Subcutaneous abdominal adipose tissue (tissue), 5 donors: ENCODE measurements at regions not wholly inside any gene's neighbourhood (a gene's known extent, or its start where the extent isn't known, plus 50 kb on each side); places are given as distances from the start of the nearest gene placed in this dataset.

Experiments used
- H3K27ac ChIP-seq: one replicate; pipeline ENCODE4 v1.7.0; 2013; ENCODE audit warnings: low read depth, mild to moderate bottlenecking, inconsistent platforms, low read length, moderate library complexity
- H3K27me3 ChIP-seq, 5 donors: one replicate each; pipeline ENCODE4 v1.7.0; 2013; ENCODE audit warnings: low read length in 5 of 5, inconsistent platforms in 1 of 5; ENCODE audit not compliant: control insufficient read depth in 5 of 5, insufficient read depth in 4 of 5
- H3K36me3 ChIP-seq, 5 donors: one replicate each; pipeline ENCODE4 v1.7.0; 2013; ENCODE audit warnings: low read length in 5 of 5; ENCODE audit not compliant: control insufficient read depth in 5 of 5, insufficient read depth in 5 of 5
- H3K4me1 ChIP-seq, 5 donors: one replicate each; pipeline ENCODE4 v1.7.0; 2013; ENCODE audit warnings: low read length in 5 of 5, mild to moderate bottlenecking in 3 of 5, moderate library complexity in 1 of 5; ENCODE audit not compliant: control insufficient read depth in 5 of 5, insufficient read depth in 5 of 5
- H3K4me3 ChIP-seq, 5 donors: one replicate each; pipeline ENCODE4 v1.7.0; 2013; ENCODE audit warnings: low read length in 5 of 5, low read depth in 1 of 5
- H3K9ac ChIP-seq, 5 donors: one replicate each; pipeline ENCODE4 v1.7.0; 2013; ENCODE audit warnings: low read length in 5 of 5, mild to moderate bottlenecking in 4 of 5, moderate library complexity in 3 of 5
- H3K9me3 ChIP-seq, 5 donors: one replicate each; pipeline ENCODE4 v1.7.0; 2013; ENCODE audit warnings: low read length in 5 of 5; ENCODE audit not compliant: control insufficient read depth in 5 of 5
- donor health status: healthy.
- donor health status: healthy.
- donor health status: healthy.
- donor health status: healthy.
- donor health status: healthy.

DNA sequence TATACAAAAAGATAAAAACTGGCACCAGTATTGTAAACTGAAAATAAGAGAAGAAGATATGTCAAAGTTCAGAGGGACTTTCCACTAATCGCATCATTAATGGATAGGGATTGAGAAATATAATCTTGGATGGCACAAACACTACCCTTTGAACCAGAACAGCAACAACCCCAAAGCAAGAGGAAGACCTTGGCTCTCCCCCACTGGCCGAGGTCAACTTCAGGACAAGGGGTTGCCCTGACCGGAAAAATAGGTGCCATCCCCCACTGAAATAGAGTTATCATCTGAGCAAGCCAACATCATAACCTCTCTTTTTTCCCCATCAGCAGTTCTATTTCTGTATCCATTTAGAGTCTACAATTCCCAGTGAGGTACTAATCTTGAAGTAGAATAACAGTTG is 72.4 kb upstream of the PCED1B start:
- Histone ChIP-seq H3K4me1 (peaks cover 0 to 4% (median 0%) of the 10 kb centered on the region in 5 donors), H3K9ac (no peak overlapping the region), H3K9me3 (peaks cover 0 to 2% (median 0%) of the 10 kb centered on the region in 5 donors), H3K27ac (no peak overlapping the region), H3K27me3 (no peaks in the 10 kb centered on the region), H3K4me3 (no peak overlapping the region), H3K36me3 (no peaks in the 10 kb centered on the region)

DNA sequence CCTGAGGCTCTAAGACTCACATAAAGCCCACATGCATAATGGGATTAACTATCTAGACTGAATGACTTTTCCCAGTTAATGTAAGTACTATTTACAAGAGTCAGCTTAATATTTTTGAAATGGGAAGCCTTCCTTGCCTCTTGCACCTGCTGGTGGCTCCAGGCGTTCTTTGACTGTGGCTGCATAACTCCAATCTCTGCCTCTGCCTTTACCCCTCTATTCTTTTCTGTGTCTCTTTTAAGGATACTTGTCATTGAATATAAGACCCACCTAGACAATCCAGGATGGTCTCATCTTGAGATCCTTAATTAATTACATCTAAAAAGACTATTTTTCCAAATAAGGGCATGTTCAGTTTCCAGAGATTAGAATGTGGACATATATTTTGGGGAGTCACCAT is 66.9 kb upstream of the PCED1B start:
- H3K9ac ChIP-seq, result no peak overlapping the region
- no peaks in the 10 kb centered on the region for H3K27me3 ChIP-seq
- no peak overlapping the region for H3K4me3 ChIP-seq
- no peaks in the 10 kb centered on the region for H3K36me3 ChIP-seq
- no peak overlapping the region for H3K27ac ChIP-seq
- H3K9me3 ChIP-seq, result peaks cover 0 to 2% (median 0%) of the 10 kb centered on the region in 5 donors
- H3K4me1 ChIP-seq, result no peaks in the 10 kb centered on the region

DNA sequence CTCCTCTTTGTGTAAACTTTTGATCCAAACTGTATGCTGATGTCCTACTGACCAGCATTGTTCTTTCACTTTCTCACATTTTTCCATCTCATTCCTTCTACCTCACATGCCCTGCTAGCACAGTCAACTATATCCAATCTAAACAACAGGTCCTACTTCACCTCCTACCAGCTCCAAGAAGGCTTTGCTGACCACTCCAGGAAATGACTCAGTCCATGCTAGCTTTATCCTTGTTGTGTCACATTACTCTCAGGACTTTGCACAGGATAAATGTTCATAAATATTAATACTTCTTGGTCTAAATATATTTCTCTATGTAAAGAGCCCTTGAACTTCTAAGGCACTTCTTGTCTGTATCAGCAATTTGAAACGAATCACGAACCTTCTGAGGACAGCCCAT is 64.9 kb upstream of the PCED1B start:
- Histone ChIP-seq H3K4me1 (no peaks in the 10 kb centered on the region), H3K9me3 (peaks cover 0 to 2% (median 0%) of the 10 kb centered on the region in 5 donors), H3K27ac (no peak overlapping the region), H3K9ac (no peak overlapping the region), H3K36me3 (no peaks in the 10 kb centered on the region), H3K4me3 (no peak overlapping the region), H3K27me3 (peaks cover 0 to 5% (median 0%) of the 10 kb centered on the region in 5 donors)

DNA sequence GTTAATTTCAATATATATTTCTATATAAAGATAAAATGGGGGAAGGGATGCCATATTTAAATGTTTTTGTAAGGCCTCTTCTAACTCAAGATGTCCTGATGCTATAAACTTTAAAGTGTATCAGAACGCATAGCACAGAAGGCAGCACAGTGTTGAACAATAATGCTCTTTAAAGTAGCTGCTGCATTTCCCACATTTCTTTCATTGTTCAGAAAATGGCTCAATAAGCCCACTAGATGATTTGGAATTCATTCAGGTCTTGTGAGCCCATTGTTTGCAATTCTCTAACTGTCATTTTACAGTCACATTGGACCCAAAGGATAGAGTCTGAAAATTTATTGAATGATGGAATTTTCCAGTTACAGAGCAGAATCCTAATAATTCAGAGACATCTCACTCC is 64.0 kb upstream of the PCED1B start:
- Histone ChIP-seq H3K27me3 (peaks cover 0 to 5% (median 0%) of the 10 kb centered on the region in 5 donors), H3K9me3 (peaks cover 0 to 2% (median 0%) of the 10 kb centered on the region in 5 donors), H3K4me3 (no peak overlapping the region), H3K9ac (no peak overlapping the region), H3K4me1 (no peaks in the 10 kb centered on the region), H3K27ac (no peak overlapping the region), H3K36me3 (no peaks in the 10 kb centered on the region)

DNA sequence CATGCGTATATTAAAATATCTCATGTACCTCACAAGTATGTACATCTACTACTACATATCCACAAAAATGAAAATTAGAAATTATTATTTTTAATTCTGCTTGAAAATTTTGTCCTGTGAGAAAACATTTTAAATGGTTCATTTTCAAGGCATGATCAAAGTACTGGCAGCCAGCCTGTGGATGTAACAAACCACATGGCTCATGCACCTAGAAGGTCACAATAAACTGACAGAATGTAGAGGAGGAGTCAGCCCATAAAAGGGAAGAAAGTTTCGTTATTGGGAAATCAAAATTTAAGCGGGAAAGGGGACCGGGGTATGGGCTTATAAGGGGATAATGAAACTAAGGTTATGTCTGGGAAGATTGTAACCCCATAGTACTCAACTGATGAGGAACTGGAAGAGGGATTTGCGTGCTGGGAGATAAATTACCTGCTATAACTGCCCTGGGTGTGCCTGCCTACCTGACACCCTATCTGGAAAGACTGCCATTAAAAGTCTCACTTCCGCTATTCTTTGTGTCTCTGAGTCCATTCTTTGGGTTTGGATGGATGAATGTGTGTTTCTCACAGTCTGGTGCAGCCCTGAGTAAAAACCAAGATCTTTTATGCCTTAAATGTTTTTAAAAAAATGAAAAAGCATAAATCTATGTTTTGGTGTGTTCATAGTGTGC is 62.2 kb upstream of the PCED1B start:
- Histone ChIP-seq H3K27ac (no peak overlapping the region), H3K4me1 (no peaks in the 10 kb centered on the region), H3K27me3 (peaks cover 0 to 5% (median 0%) of the 10 kb centered on the region in 5 donors), H3K36me3 (no peaks in the 10 kb centered on the region), H3K9me3 (no peaks in the 10 kb centered on the region), H3K4me3 (no peak overlapping the region), H3K9ac (no peak overlapping the region)

DNA sequence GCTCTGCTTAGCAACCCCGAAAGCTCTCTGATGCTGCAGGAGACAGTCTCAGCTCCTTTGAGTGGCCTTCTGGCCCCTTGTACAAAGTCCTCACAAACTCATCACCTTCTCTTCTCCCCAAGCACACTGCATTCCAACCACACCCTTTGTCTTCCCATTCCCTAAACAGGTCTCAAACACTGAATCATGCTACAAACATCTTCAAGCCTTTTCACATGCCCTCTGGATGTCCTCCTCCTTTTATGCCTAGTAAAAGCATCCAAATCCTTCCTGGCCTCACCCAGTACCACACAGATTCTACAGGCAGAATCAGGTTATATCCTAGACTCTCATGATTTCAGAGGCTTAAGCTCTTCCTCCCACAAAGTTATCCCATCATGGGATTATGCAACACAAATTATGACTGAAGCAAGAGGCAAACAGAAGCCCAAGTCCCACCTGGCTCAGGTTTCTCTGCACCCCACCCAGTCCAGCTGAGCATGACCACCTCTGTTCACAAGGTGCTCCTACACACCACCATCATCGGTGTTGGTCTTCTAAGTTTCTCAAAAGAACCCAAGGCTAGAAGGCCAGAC is 61.4 kb upstream of the PCED1B start:
- H3K9ac ChIP-seq, result no peak overlapping the region
- no peak overlapping the region for H3K27ac ChIP-seq
- no peaks in the 10 kb centered on the region for H3K36me3 ChIP-seq
- no peaks in the 10 kb centered on the region for H3K9me3 ChIP-seq
- H3K4me1 ChIP-seq, result no peaks in the 10 kb centered on the region
- H3K4me3 ChIP-seq, result no peak overlapping the region
- peaks cover 0 to 5% (median 0%) of the 10 kb centered on the region in 5 donors for H3K27me3 ChIP-seq

DNA sequence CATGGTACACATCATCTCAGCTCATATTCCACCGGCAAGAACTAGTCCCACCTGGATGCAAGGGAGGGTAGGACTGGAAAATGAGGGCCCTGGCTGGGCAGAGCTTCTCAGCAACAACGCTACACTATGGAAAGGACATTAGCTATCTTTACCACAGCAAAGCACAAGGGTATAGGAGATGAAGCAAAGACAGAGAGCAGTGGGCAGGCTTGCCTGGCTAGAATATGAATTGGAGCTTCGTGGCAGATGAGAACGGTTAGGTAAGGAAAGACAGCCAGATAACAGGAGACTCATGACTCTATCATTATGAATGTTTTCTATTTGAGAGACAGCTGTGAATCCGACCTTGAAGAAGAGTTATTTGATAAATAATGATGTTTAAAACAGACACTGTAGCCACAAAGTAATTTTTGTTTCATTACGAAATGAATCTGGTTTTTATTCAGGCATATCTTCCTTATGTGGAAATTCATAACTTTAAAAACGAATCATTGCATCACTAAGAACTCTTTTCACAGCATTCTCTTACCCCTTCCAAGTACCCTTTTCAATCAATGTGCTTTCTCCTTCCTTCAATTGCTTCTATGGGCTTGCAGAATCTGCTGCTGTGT is 59.1 kb upstream of the PCED1B start:
- Histone ChIP-seq H3K4me1 (no peaks in the 10 kb centered on the region), H3K9ac (no peak overlapping the region), H3K27ac (no peak overlapping the region), H3K27me3 (peaks cover 0 to 5% (median 0%) of the 10 kb centered on the region in 5 donors), H3K4me3 (no peak overlapping the region), H3K36me3 (no peaks in the 10 kb centered on the region), H3K9me3 (no peaks in the 10 kb centered on the region)

DNA sequence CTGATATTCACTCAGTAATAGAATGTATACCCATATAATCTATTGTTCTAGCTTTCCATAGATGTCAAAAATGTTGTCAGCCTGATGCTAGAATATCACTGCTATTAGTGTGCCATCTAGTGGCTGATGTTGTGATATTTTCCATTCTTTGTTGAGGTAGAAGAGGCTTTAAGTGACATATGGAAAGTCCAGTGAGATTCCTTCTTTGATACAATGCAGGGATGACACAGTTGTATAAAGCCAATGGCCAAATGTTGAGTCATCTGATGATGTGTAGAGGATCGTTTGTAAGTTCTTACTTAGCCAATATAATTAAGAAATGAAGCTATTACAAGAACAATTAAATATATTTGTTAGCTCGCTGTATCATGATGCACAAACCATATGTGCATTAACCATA is 58.1 kb upstream of the PCED1B start:
- Histone ChIP-seq H3K9ac (no peak overlapping the region), H3K4me3 (no peak overlapping the region), H3K9me3 (no peaks in the 10 kb centered on the region), H3K27me3 (peaks cover 0 to 5% (median 0%) of the 10 kb centered on the region in 5 donors), H3K4me1 (no peaks in the 10 kb centered on the region), H3K27ac (no peak overlapping the region), H3K36me3 (no peaks in the 10 kb centered on the region)

DNA sequence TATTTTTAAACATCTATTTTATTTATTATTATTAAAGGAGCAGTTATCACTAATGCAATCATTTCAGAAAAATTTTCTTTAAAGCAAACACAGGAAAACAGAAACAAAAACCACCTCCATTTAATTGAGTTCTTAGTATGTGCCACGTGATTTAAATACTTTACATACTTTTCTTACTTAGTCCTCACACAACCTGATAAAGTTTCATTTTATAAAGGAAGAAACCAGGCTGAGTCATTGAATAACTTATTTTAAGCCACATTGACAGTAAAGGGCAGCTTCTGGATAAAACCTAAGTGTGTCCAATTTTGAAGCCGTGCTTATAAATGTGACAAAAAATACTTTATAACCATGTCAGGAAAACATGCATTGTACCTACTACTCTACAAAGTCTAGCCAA is 57.1 kb upstream of the PCED1B start:
- H3K4me3 ChIP-seq, result no peak overlapping the region
- H3K27ac ChIP-seq, result no peak overlapping the region
- peaks cover 0 to 5% (median 0%) of the 10 kb centered on the region in 5 donors for H3K27me3 ChIP-seq
- H3K9ac ChIP-seq, result no peak overlapping the region
- no peaks in the 10 kb centered on the region for H3K36me3 ChIP-seq
- H3K9me3 ChIP-seq, result no peaks in the 10 kb centered on the region
- no peaks in the 10 kb centered on the region for H3K4me1 ChIP-seq

DNA sequence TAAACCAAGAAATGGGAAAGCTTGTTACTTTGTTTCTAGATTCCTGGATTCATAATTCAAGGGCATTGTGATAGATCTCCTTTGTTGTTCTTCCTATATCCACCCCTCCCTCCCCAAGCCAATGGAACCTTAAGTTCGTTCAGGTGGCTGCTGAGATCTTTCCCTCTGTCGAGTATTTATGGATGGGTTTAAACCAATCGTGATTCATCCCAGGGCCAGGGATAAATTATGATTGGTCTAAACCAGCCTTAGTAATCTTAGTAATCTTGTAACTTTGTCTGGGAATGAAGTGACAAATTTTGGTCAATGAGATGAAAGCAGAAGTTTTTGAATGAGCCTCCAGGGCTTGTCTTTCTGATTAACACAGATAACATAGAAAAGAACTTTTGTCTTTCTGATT is 56.1 kb upstream of the PCED1B start:
- Histone ChIP-seq H3K4me1 (no peaks in the 10 kb centered on the region), H3K9me3 (no peaks in the 10 kb centered on the region), H3K27ac (no peak overlapping the region), H3K9ac (no peak overlapping the region), H3K4me3 (no peak overlapping the region), H3K36me3 (no peaks in the 10 kb centered on the region), H3K27me3 (peaks cover 0 to 3% (median 0%) of the 10 kb centered on the region in 5 donors)
